GM12878 (cell line): ENCODE measurements at regions not wholly inside any gene's neighbourhood (a gene's known extent, or its start where the extent isn't known, plus 50 kb on each side); places are given as distances from the start of the nearest gene placed in this dataset.

Source experiments
- BRCA1 ChIP-seq: IDR thresholded peaks from 2 replicates; pipeline ENCODE4 v1.6.1; 2011; ENCODE audit warnings: low read depth, low read length, improper control_type of control experiment
- CTCF ChIP-seq, 3 experiments: IDR thresholded peaks in 2 of 3; conservative IDR thresholded peaks in 1 of 3; 2 replicates each; pipeline ENCODE4 v1.5.1; 2011; ENCODE audit warnings: low read depth in 3 of 3, low read length in 3 of 3, mild to moderate bottlenecking in 3 of 3, control low read depth in 2 of 3, moderate library complexity in 2 of 3, inconsistent platforms in 1 of 3, mixed read lengths in 1 of 3; ENCODE audit not compliant: control insufficient read depth in 2 of 3, insufficient read depth in 1 of 3; ENCODE audit errors: extremely low read depth in 1 of 3
- EP300 ChIP-seq, 2 experiments: fragments of 150-350 bp in 1 of 2; IDR thresholded peaks; 2 replicates each; pipeline ENCODE4 v1.6.1; 2011 to 2012; ENCODE audit warnings: low read depth in 2 of 2, low read length in 2 of 2, borderline replicate concordance in 1 of 2, improper control_type of control experiment in 1 of 2, inconsistent platforms in 1 of 2; ENCODE audit not compliant: control insufficient read depth in 1 of 2
- IRF5 ChIP-seq: fragments of 450-650 bp; IDR thresholded peaks from 2 replicates; pipeline ENCODE4 v1.6.1; 2017; ENCODE audit warnings: borderline replicate concordance
- JUND ChIP-seq: IDR thresholded peaks from 2 replicates; pipeline ENCODE4 v1.6.1; 2012; ENCODE audit warnings: low read depth, mild to moderate bottlenecking, low read length, improper control_type of control experiment, moderate library complexity
- NFYB ChIP-seq: IDR thresholded peaks from 2 replicates; pipeline ENCODE4 v1.6.1; 2011; ENCODE audit warnings: low read depth, mild to moderate bottlenecking, low read length, improper control_type of control experiment, moderate library complexity; ENCODE audit not compliant: insufficient read depth
- NR2C2 ChIP-seq: IDR thresholded peaks from 2 replicates; pipeline ENCODE4 v1.6.1; 2011; ENCODE audit warnings: borderline replicate concordance, low read depth; ENCODE audit not compliant: control insufficient read depth, insufficient read length
- POLR2A ChIP-seq: IDR thresholded peaks from 2 replicates; pipeline ENCODE4 v1.6.1; 2011; ENCODE audit warnings: low read depth, mild to moderate bottlenecking, low read length
- SREBF1 ChIP-seq: IDR thresholded peaks from 2 replicates; pipeline ENCODE4 v1.6.1; 2012; ENCODE audit warnings: mild to moderate bottlenecking, low read length
- SRF ChIP-seq, 2 experiments: IDR thresholded peaks; 2 replicates each; pipeline ENCODE4 v1.6.1; 2011; ENCODE audit warnings: low read depth in 2 of 2, low read length in 2 of 2, mild to moderate bottlenecking in 1 of 2, moderate library complexity in 1 of 2

DNA sequence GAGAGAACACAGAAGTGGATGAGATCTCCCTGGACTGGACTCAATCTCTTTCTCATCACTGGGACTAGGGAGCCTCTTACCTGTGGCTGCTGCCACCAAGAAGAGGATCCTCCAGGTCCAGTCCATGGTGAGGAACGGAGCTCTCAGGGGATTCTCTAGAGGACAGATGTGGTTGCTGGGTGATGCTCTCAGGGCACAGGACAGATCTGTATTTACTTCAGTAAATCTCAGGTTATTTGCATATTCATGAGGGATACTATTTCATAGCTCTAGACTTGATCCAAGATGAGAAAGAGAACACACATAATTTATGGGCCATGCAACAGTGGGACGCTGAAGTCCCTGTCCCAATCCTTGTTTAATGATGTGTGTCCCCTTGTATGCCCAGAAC lies 460.5 kb downstream of the TMEM121 start:
- TF ChIP-seq NR2C2 (no peak), IRF5 (no peak), EP300 (IDR thresholded peaks at IDR 0.05; ENCODE audit: borderline replicate concordance in 1 of 2, control insufficient read depth in 1 of 2, low read depth in 2 of 2, low read length in 2 of 2) (no peak), NFYB (no peak), POLR2A (no peak), CTCF (IDR thresholded peaks at IDR 0.05 in 2 of 3, conservative IDR thresholded peaks at IDR 0.05 in 1 of 3; ENCODE audit: control insufficient read depth in 2 of 3, extremely low read depth in 1 of 3, insufficient read depth in 1 of 3, low read depth in 3 of 3, low read length in 3 of 3) (no peak), SRF (IDR thresholded peaks at IDR 0.05; ENCODE audit: low read depth in 2 of 2, low read length in 2 of 2) (no peak), BRCA1 (no peak), SREBF1 (no peak), JUND (no peak)
